ENCODE measurements at regions not wholly inside any gene's neighbourhood (a gene's known extent, or its start where the extent isn't known, plus 50 kb on each side); places are given as distances from the start of the nearest gene placed in this dataset.

DNA sequence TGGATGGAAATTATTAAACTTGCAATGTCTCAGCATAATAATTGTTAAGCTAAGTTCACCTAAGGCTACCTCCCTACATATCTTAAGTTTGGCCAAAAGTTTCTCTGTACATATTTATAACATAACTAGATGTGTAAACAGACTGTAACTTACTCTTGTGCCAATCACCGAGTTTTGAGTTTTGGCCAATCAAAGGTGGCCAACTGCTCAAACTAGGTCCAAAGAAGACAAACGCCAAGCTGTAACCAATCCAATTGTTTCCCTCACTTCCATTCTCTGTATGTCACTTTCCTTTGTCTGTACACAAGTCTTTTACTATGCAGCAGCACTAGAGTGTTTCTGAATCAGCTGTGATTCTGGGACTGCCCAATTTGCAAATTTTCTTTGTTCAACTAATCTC is 197.8 kb downstream of the LYPLAL1 start (continued):
- TF ChIP-seq, protein P1, sequence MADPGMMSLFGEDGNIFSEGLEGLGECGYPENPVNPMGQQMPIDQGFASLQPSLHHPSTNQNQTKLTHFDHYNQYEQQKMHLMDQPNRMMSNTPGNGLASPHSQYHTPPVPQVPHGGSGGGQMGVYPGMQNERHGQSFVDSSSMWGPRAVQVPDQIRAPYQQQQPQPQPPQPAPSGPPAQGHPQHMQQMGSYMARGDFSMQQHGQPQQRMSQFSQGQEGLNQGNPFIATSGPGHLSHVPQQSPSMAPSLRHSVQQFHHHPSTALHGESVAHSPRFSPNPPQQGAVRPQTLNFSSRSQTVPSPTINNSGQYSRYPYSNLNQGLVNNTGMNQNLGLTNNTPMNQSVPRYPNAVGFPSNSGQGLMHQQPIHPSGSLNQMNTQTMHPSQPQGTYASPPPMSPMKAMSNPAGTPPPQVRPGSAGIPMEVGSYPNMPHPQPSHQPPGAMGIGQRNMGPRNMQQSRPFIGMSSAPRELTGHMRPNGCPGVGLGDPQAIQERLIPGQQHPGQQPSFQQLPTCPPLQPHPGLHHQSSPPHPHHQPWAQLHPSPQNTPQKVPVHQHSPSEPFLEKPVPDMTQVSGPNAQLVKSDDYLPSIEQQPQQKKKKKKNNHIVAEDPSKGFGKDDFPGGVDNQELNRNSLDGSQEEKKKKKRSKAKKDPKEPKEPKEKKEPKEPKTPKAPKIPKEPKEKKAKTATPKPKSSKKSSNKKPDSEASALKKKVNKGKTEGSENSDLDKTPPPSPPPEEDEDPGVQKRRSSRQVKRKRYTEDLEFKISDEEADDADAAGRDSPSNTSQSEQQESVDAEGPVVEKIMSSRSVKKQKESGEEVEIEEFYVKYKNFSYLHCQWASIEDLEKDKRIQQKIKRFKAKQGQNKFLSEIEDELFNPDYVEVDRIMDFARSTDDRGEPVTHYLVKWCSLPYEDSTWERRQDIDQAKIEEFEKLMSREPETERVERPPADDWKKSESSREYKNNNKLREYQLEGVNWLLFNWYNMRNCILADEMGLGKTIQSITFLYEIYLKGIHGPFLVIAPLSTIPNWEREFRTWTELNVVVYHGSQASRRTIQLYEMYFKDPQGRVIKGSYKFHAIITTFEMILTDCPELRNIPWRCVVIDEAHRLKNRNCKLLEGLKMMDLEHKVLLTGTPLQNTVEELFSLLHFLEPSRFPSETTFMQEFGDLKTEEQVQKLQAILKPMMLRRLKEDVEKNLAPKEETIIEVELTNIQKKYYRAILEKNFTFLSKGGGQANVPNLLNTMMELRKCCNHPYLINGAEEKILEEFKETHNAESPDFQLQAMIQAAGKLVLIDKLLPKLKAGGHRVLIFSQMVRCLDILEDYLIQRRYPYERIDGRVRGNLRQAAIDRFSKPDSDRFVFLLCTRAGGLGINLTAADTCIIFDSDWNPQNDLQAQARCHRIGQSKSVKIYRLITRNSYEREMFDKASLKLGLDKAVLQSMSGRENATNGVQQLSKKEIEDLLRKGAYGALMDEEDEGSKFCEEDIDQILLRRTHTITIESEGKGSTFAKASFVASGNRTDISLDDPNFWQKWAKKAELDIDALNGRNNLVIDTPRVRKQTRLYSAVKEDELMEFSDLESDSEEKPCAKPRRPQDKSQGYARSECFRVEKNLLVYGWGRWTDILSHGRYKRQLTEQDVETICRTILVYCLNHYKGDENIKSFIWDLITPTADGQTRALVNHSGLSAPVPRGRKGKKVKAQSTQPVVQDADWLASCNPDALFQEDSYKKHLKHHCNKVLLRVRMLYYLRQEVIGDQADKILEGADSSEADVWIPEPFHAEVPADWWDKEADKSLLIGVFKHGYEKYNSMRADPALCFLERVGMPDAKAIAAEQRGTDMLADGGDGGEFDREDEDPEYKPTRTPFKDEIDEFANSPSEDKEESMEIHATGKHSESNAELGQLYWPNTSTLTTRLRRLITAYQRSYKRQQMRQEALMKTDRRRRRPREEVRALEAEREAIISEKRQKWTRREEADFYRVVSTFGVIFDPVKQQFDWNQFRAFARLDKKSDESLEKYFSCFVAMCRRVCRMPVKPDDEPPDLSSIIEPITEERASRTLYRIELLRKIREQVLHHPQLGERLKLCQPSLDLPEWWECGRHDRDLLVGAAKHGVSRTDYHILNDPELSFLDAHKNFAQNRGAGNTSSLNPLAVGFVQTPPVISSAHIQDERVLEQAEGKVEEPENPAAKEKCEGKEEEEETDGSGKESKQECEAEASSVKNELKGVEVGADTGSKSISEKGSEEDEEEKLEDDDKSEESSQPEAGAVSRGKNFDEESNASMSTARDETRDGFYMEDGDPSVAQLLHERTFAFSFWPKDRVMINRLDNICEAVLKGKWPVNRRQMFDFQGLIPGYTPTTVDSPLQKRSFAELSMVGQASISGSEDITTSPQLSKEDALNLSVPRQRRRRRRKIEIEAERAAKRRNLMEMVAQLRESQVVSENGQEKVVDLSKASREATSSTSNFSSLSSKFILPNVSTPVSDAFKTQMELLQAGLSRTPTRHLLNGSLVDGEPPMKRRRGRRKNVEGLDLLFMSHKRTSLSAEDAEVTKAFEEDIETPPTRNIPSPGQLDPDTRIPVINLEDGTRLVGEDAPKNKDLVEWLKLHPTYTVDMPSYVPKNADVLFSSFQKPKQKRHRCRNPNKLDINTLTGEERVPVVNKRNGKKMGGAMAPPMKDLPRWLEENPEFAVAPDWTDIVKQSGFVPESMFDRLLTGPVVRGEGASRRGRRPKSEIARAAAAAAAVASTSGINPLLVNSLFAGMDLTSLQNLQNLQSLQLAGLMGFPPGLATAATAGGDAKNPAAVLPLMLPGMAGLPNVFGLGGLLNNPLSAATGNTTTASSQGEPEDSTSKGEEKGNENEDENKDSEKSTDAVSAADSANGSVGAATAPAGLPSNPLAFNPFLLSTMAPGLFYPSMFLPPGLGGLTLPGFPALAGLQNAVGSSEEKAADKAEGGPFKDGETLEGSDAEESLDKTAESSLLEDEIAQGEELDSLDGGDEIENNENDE (IDR thresholded peaks at IDR 0.05; ENCODE audit: insufficient replicate concordance, low read length): no peak
- TF ChIP-seq SAP30 (IDR thresholded peaks at IDR 0.05; ENCODE audit: insufficient read depth, insufficient replicate concordance, low read length) (no peak), SRF (IDR thresholded peaks at IDR 0.05; ENCODE audit: low read depth, low read length) (no peak), EGR1 (IDR thresholded peaks at IDR 0.05; ENCODE audit: borderline replicate concordance, low read depth, low read length) (no peak)
